ENCODE measurements at regions not wholly inside any gene's neighbourhood (a gene's known extent, or its start where the extent isn't known, plus 50 kb on each side); places are given as distances from the start of the nearest gene placed in this dataset.

DNA sequence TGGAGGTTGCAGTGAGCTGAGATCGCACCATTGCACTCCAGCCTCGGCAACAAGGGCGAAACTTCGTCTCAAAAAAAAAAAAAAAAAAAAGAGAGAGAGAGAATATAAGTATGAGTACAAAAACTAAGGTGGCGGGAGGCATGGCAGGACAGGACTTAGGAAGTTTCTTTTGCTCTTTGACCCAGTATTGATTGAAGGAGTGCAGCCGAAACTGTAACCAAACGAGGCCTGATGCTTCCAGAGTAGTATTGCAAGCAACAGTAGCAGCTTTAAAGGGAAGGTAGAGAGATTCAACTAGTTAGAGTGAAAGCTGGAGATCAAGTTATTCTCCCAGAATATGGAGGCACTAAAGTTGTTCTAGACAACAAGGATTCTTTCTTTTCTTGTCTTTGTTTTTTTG is 99.2 kb upstream of the CASZ1 start:
- DNase-seq (ENCODE audit: low spot score), result no peak
- TF ChIP-seq, protein P1, sequence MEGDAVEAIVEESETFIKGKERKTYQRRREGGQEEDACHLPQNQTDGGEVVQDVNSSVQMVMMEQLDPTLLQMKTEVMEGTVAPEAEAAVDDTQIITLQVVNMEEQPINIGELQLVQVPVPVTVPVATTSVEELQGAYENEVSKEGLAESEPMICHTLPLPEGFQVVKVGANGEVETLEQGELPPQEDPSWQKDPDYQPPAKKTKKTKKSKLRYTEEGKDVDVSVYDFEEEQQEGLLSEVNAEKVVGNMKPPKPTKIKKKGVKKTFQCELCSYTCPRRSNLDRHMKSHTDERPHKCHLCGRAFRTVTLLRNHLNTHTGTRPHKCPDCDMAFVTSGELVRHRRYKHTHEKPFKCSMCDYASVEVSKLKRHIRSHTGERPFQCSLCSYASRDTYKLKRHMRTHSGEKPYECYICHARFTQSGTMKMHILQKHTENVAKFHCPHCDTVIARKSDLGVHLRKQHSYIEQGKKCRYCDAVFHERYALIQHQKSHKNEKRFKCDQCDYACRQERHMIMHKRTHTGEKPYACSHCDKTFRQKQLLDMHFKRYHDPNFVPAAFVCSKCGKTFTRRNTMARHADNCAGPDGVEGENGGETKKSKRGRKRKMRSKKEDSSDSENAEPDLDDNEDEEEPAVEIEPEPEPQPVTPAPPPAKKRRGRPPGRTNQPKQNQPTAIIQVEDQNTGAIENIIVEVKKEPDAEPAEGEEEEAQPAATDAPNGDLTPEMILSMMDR (IDR thresholded peaks at IDR 0.05; ENCODE audit: borderline replicate concordance, control extremely low read depth, extremely low read depth, insufficient read depth, missing control alignments), result no peak
- in situ Hi-C loops (cut with MboI; ENCODE audit: low sequenced_read_pairs, unreplicated experiment), result no loop called here

DNA sequence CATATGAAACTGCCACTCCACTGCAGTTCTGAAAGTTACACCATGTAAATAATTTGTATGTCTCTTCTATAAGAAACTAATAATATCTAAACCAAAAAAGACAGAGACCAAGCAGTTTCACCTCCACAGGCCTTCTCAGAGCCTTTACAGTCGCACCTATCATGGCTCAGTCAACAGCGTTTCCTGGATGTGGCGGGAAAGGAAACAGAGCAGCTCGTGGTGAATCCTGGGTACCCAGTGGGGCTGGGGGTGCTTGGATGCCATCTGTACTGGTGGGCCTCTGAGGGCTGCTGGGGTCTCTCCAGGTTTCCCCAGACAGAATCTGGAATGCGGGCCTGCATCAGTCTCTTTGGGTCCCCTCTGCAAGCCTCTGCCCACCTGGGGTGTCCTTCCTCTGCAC is 100.2 kb upstream of the CASZ1 start:
- DNase-seq (ENCODE audit: low spot score), result no peak
- TF ChIP-seq, protein P1 (IDR thresholded peaks at IDR 0.05; ENCODE audit: borderline replicate concordance, control extremely low read depth, extremely low read depth, insufficient read depth, missing control alignments), result no peak
- in situ Hi-C loops (cut with MboI; ENCODE audit: low sequenced_read_pairs, unreplicated experiment), result no loop called here

DNA sequence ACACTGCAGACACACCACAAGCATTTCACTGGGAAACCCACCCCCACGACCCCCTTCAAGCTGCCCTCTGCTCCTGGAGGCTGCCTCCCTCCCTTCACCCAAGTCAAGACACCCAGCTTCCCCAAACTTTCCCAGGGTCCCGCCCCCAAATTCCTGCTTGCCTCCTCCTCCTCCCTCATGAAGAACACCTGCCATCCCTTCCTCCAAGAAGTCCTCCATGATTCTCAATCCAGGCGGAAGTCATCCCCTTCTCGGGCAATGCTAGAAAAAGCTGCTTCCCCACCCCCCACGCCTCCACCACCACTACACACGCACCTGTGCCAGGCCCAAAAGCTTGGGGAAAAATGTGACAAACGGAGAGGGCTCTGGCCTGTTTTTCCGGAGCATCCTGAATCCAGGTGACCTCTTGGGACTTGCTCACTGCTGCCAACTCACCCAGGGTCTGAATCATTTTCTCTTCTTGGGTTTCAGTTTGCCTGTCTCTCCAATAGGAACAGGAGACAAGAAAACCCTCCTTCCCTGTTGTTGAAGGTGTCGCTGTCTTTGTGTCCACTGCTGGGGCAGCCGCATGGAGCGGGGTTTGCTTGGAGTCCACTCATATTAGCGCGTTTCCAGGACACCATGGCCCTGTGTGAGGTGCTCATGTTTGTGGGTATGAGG is 101.0 kb upstream of the CASZ1 start:
- in situ Hi-C loops (cut with MboI; ENCODE audit: low sequenced_read_pairs, unreplicated experiment), result no loop called here

DNA sequence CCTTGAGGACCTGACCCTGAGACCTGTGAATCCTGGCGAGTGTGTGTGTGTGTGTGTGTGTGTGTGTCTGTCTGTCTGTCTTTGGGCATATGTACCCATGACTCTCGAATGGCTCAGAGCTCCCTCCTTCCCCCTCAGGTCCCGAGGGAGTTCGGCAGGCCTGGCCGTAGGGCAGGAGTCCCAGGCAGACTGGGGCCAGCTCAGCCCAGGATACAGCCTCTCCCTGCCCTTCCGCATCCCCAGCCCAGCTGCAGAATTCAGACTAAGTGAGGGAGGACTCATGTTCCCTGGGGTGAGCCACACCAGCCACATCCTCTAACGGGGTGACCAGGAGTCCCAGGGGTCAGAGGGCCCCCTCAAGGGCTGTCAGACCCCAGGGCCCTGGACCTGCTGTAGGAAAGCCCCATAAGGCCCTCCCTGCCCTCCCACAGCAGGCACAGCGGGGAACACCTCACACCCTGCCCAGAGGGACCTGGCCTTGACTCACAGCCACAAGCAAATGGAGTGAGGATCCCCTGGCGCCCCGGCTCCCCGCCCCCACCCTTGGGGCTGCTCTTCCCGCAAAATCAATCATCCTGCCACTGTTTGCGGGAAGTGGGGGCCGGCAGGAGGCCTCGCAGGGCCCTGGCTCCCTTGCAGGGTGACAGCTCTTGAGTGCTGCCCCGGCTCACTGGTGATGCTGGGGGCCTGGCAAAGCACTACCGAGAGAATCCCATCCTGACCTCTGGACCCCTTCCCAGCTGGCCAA is 101.7 kb upstream of the CASZ1 start:
- in situ Hi-C loops (cut with MboI; ENCODE audit: low sequenced_read_pairs, unreplicated experiment), result no loop called here
- TF ChIP-seq, protein P1 (IDR thresholded peaks at IDR 0.05; ENCODE audit: borderline replicate concordance, control extremely low read depth, extremely low read depth, insufficient read depth, missing control alignments), result no peak
- no peak for DNase-seq (ENCODE audit: low spot score)

More for the DNA sequence above, 101.0 kb upstream of the CASZ1 start:
- TF ChIP-seq, protein P1 (IDR thresholded peaks at IDR 0.05; ENCODE audit: borderline replicate concordance, control extremely low read depth, extremely low read depth, insufficient read depth, missing control alignments), result no peak
- no peak for DNase-seq (ENCODE audit: low spot score)

DNA sequence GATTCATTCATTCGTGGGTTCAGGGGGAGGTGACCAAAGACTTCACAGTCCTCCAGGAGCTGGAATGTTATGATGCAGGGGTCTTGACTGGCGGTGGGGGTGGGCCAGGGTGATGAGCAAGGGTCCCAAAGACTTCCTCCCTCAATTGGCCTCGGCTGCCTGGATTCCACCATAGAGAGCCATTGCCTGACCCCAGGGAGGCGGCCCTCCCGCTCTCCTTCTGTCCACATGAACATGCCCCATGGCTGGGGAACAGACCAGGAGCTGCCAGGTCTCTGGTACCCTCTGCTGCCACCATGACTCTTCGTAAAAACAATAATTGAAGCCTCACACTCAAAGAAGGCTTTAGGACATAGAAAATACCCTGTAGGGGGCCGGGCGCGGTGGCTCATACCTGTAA is 102.5 kb upstream of the CASZ1 start:
- TF ChIP-seq, protein P1 (IDR thresholded peaks at IDR 0.05; ENCODE audit: borderline replicate concordance, control extremely low read depth, extremely low read depth, insufficient read depth, missing control alignments), result no peak
- in situ Hi-C loops (cut with MboI; ENCODE audit: low sequenced_read_pairs, unreplicated experiment), result no loop called here

DNA sequence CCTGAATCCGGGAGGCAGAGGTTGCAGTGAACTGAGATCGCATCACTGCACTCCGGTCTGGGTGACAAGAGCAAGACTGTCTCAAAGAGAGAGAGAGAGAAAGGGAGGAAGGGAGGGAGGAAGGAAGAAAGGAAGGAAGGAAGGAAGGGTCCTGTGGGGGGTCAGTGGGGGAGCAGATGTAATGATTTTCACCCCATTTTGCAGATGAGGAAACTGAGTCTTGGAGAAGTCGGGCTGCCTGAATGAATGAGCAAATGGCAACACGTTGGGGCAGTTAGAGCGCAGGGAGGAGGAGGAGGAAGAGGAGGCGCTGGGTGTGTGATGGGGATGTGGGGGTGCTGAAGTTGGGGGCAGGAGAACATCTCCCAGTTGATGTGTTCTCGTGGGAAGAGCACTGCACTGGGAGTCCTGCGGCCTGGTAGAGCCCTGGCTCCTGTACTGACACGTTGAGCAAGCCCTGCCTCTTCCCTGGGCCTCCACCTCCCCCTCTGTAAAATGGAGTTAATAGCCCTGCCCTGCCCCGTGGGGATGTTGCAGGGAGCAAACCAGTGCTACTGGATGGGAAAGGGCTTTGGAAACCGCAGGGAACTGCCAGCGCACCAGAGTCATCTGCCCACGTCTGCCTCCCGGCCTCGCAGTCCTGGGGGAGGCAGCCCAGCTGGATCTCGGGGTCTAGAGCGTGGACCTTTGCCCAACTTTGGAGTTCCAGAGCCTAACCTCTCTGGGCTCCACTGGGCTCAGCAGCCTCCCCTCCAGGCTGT is 103.2 kb upstream of the CASZ1 start:
- no peak for DNase-seq (ENCODE audit: low spot score)
- TF ChIP-seq, protein P1 (IDR thresholded peaks at IDR 0.05; ENCODE audit: borderline replicate concordance, control extremely low read depth, extremely low read depth, insufficient read depth, missing control alignments), result no peak
- in situ Hi-C loops (cut with MboI; ENCODE audit: low sequenced_read_pairs, unreplicated experiment), result no loop called here

More for the DNA sequence above, 102.5 kb upstream of the CASZ1 start:
- no peak for DNase-seq (ENCODE audit: low spot score)

Data from GM13976 (cell line).